ENCODE measurements at regions not wholly inside any gene's neighbourhood (a gene's known extent, or its start where the extent isn't known, plus 50 kb on each side); places are given as distances from the start of the nearest gene placed in this dataset.

DNA sequence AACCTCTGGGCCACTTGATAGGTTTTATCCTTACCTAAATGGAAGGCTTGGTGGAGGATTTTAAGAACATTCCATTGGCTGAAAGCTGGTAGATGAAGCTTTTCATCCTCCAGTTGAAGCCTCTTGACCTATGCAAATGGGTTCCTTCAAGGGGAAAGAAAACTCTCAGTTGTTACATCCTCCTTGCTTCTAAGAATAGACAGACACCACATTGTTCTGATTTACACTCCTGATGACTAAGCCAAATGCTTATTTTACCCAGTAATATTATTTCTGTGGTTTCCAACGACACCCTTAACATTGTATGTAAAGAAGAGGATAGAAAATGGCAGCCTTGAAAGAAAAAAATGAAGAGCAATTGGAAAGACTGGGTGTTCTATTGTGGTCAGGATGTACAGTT is 480.5 kb downstream of the OTOL1 start:
- TF ChIP-seq, protein P1, sequence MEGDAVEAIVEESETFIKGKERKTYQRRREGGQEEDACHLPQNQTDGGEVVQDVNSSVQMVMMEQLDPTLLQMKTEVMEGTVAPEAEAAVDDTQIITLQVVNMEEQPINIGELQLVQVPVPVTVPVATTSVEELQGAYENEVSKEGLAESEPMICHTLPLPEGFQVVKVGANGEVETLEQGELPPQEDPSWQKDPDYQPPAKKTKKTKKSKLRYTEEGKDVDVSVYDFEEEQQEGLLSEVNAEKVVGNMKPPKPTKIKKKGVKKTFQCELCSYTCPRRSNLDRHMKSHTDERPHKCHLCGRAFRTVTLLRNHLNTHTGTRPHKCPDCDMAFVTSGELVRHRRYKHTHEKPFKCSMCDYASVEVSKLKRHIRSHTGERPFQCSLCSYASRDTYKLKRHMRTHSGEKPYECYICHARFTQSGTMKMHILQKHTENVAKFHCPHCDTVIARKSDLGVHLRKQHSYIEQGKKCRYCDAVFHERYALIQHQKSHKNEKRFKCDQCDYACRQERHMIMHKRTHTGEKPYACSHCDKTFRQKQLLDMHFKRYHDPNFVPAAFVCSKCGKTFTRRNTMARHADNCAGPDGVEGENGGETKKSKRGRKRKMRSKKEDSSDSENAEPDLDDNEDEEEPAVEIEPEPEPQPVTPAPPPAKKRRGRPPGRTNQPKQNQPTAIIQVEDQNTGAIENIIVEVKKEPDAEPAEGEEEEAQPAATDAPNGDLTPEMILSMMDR (IDR thresholded peaks at IDR 0.05; ENCODE audit: low read depth, low read length), result no peak
- no peak for DNase-seq

DNA sequence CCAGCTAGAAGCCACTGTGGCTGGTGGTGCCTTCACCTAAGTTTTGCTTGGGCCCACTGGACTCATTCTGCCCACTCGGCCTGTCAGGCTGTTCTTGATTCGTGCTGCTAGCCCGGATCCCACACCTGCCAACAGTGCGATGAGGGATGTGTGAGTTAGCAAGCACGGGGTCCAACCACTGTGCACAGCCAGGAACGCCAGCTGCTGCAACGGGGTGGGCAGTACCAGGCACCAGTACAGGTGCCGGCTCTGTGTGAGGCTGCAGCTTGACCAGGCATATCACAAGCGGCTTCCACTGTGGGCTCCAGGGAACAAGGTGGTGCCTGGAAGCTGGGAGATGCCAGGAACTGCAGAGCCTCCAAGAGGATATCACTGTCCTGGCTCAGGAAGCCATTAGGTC is 481.2 kb downstream of the OTOL1 start:
- Histone ChIP-seq H3K27me3 (ENCODE audit: insufficient read depth, low read depth, severe bottlenecking) (no peaks in the 10 kb centered on the region), H3K36me3 (no peaks in the 10 kb centered on the region), H3K27ac (no peak overlapping the region), H3K4me3 (ENCODE audit: low read depth, low read length) (no peak overlapping the region), H3K9me3 (ENCODE audit: severe bottlenecking) (no peaks in the 10 kb centered on the region)
- TF ChIP-seq, protein P1 (IDR thresholded peaks at IDR 0.05; ENCODE audit: low read depth, low read length), result no peak
- DNase-seq, result no peak

More for the DNA sequence above, 480.5 kb downstream of the OTOL1 start:
- Histone ChIP-seq H3K36me3 (no peaks in the 10 kb centered on the region), H3K4me3 (ENCODE audit: low read depth, low read length) (no peak overlapping the region), H3K27me3 (ENCODE audit: insufficient read depth, low read depth, severe bottlenecking) (no peaks in the 10 kb centered on the region), H3K27ac (no peak overlapping the region), H3K9me3 (ENCODE audit: severe bottlenecking) (no peaks in the 10 kb centered on the region)

- Histone ChIP-seq H3K27me3 (ENCODE audit: insufficient read depth, low read depth, severe bottlenecking) (no peaks in the 10 kb centered on the region), H3K36me3 (no peaks in the 10 kb centered on the region), H3K4me3 (ENCODE audit: low read depth, low read length) (no peak overlapping the region), H3K27ac (no peak overlapping the region), H3K9me3 (ENCODE audit: severe bottlenecking) (no peaks in the 10 kb centered on the region)
- TF ChIP-seq, protein P1 (IDR thresholded peaks at IDR 0.05; ENCODE audit: low read depth, low read length), result no peak
- no peak for DNase-seq
Measured at GRCh38 chr3:161987933-161988332, 491.3 kb downstream of the OTOL1 start.

GRCh38 chr3:161989012-161989411 is 492.4 kb downstream of the OTOL1 start:
- DNase-seq, result no peak
- no peaks in the 10 kb centered on the region for H3K9me3 ChIP-seq (ENCODE audit: severe bottlenecking)
- TF ChIP-seq, protein P1 (IDR thresholded peaks at IDR 0.05; ENCODE audit: low read depth, low read length), result no peak

DNA sequence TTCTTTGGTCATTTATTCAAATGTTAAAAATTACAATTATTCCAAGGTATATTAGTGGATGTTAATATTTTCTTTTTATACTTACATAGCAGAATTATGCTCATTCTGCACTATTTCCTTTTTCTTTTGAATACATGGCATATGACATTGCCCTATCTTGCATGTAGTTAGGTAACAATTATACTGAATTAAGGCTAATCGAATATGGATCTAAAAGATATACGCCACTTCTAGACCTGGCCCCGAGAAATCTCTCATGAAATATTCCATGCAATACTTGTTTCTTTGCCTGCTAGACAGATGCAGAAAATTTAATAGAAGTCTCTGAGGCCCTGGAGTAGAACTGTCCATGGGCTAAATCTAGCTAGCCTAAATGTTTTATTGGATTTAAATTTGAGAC is 493.4 kb downstream of the OTOL1 start:
- Histone ChIP-seq H3K27ac (no peak overlapping the region), H3K9me3 (ENCODE audit: severe bottlenecking) (no peaks in the 10 kb centered on the region), H3K27me3 (ENCODE audit: insufficient read depth, low read depth, severe bottlenecking) (no peaks in the 10 kb centered on the region), H3K4me3 (ENCODE audit: low read depth, low read length) (no peak overlapping the region), H3K36me3 (no peaks in the 10 kb centered on the region)
- TF ChIP-seq, protein P1 (IDR thresholded peaks at IDR 0.05; ENCODE audit: low read depth, low read length), result no peak
- DNase-seq, result no peak

More at GRCh38 chr3:161989012-161989411, 492.4 kb downstream of the OTOL1 start:
- Histone ChIP-seq H3K27ac (no peak overlapping the region), H3K36me3 (no peaks in the 10 kb centered on the region), H3K4me3 (ENCODE audit: low read depth, low read length) (no peak overlapping the region), H3K27me3 (ENCODE audit: insufficient read depth, low read depth, severe bottlenecking) (no peaks in the 10 kb centered on the region)

- H3K4me3 ChIP-seq (ENCODE audit: low read depth, low read length), result no peak overlapping the region
- no peaks in the 10 kb centered on the region for H3K9me3 ChIP-seq (ENCODE audit: severe bottlenecking)
- DNase-seq, result no peak
- H3K36me3 ChIP-seq, result no peaks in the 10 kb centered on the region
- H3K27me3 ChIP-seq (ENCODE audit: insufficient read depth, low read depth, severe bottlenecking), result no peaks in the 10 kb centered on the region
- H3K27ac ChIP-seq, result no peak overlapping the region
- TF ChIP-seq, protein P1 (IDR thresholded peaks at IDR 0.05; ENCODE audit: low read depth, low read length), result no peak
Measured at GRCh38 chr3:161991901-161992540, 495.4 kb downstream of the OTOL1 start.
